WERI-Rb-1 (cell line): ENCODE measurements at regions not wholly inside any gene's neighbourhood (a gene's known extent, or its start where the extent isn't known, plus 50 kb on each side); places are given as distances from the start of the nearest gene placed in this dataset.

Experiments
- DNase-seq: peaks from one replicate; pipeline ENCODE4 v3.0.0-alpha.2; 2020
- H3K27ac ChIP-seq: fragments of 250-450 bp; sonication (Bioruptor Pico); 2 replicates; pipeline ENCODE4 v1.5.1; 2020; ENCODE audit warnings: mild to moderate bottlenecking, moderate library complexity
- H3K27me3 ChIP-seq: fragments of 250-450 bp; sonication (Bioruptor Pico); 2 replicates; pipeline ENCODE4 v1.5.1; 2021; ENCODE audit warnings: mild to moderate bottlenecking, low read depth, moderate library complexity; ENCODE audit not compliant: insufficient read depth, severe bottlenecking
- H3K36me3 ChIP-seq: fragments of 250-450 bp; sonication (Bioruptor Pico); 2 replicates; pipeline ENCODE4 v1.5.1; 2020; ENCODE audit warnings: mild to moderate bottlenecking, moderate library complexity
- H3K4me3 ChIP-seq: 2 replicates; pipeline ENCODE4 v1.5.1; 2011; ENCODE audit warnings: low read depth, mild to moderate bottlenecking, control low read depth, low read length
- H3K9me3 ChIP-seq: fragments of 250-450 bp; sonication (Bioruptor Pico); 2 replicates; pipeline ENCODE4 v1.5.1; 2021; ENCODE audit warnings: mild to moderate bottlenecking, moderate library complexity; ENCODE audit not compliant: severe bottlenecking
- TF ChIP-seq, protein P1 (sequence below): IDR thresholded peaks from 2 replicates; pipeline ENCODE4 v1.5.1; 2011; ENCODE audit warnings: low read depth, mild to moderate bottlenecking, control low read depth, inconsistent platforms, low read length

DNA sequence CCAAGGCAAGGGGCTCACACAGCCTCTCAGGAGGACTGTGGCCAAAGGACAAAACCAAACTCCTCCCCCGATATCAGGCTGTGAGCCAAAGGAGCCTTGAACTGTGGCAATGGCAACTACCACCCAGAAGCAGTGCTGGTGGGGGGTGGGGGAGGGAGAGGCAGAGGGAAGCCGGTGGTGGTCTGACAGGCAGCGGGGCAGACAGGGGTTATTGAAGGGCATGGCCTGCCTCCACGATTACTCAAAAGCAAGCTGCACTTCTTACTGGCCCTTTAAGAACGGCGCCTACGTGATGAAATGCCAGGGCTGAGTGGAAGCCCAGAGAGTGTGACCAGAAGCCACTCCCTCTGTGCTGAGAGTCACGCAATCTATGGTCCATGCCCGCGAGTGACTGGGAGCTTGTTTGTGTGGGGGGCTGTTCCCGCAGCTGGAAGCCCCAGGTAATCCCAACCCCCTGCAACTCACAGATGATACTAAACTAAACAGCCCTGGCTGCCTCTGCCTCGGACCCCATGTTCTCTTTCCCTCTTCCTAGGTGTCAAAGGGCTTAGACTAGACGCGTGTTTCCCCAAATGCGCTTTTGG, 128.2 kb upstream of the CXCR4 start:
- DNase-seq = no peak
- Histone ChIP-seq H3K27ac (no peak overlapping the region), H3K9me3 (no peaks in the 10 kb centered on the region), H3K36me3 (no peaks in the 10 kb centered on the region), H3K27me3 (no peaks in the 10 kb centered on the region), H3K4me3 (no peak overlapping the region)
- TF ChIP-seq, protein P1, sequence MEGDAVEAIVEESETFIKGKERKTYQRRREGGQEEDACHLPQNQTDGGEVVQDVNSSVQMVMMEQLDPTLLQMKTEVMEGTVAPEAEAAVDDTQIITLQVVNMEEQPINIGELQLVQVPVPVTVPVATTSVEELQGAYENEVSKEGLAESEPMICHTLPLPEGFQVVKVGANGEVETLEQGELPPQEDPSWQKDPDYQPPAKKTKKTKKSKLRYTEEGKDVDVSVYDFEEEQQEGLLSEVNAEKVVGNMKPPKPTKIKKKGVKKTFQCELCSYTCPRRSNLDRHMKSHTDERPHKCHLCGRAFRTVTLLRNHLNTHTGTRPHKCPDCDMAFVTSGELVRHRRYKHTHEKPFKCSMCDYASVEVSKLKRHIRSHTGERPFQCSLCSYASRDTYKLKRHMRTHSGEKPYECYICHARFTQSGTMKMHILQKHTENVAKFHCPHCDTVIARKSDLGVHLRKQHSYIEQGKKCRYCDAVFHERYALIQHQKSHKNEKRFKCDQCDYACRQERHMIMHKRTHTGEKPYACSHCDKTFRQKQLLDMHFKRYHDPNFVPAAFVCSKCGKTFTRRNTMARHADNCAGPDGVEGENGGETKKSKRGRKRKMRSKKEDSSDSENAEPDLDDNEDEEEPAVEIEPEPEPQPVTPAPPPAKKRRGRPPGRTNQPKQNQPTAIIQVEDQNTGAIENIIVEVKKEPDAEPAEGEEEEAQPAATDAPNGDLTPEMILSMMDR = no peak

DNA sequence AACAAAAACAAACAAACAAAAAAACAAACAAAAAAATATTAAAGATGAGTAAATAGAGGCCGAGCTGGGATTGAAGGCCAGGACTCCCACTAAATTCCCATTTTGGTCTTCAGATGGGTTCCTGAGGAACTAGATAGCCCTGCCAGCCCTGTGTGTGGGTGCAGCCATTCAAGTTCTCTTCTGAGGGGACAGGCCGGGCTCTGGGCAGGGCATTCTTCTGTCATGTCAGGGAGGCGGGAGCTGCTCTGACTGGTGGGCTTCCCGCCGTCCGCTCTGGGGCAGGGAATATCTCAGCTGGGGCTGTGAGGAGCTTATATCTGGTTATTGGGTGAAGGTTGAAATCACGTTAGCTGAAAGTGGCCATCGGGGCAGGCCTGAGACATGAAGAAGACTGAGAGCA, 127.3 kb upstream of the CXCR4 start:
- TF ChIP-seq, protein P1 = no peak
- Histone ChIP-seq H3K9me3 (no peaks in the 10 kb centered on the region), H3K36me3 (no peaks in the 10 kb centered on the region), H3K27ac (no peak overlapping the region), H3K27me3 (no peaks in the 10 kb centered on the region), H3K4me3 (no peak overlapping the region)
- no peak for DNase-seq

DNA sequence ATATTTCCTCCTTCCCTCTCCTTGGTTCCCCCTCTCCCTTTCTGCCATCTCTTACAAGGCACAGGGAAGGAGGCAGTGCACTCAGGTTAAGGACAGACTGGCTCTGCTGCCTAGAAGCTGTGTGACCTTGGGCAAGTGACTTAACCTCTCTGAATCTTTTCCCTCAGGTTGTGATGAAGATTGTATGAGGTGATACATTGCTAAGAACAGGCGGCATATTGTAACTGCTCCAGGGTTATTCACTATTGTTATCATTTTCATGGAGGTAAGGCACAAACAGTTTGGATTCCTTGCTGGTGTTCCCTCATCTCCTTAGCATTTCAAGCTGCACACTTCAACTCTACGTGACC, 126.6 kb upstream of the CXCR4 start:
- TF ChIP-seq, protein P1 = no peak
- Histone ChIP-seq H3K27ac (no peak overlapping the region), H3K9me3 (no peaks in the 10 kb centered on the region), H3K27me3 (no peaks in the 10 kb centered on the region), H3K36me3 (no peaks in the 10 kb centered on the region), H3K4me3 (no peak overlapping the region)
- no peak for DNase-seq

DNA sequence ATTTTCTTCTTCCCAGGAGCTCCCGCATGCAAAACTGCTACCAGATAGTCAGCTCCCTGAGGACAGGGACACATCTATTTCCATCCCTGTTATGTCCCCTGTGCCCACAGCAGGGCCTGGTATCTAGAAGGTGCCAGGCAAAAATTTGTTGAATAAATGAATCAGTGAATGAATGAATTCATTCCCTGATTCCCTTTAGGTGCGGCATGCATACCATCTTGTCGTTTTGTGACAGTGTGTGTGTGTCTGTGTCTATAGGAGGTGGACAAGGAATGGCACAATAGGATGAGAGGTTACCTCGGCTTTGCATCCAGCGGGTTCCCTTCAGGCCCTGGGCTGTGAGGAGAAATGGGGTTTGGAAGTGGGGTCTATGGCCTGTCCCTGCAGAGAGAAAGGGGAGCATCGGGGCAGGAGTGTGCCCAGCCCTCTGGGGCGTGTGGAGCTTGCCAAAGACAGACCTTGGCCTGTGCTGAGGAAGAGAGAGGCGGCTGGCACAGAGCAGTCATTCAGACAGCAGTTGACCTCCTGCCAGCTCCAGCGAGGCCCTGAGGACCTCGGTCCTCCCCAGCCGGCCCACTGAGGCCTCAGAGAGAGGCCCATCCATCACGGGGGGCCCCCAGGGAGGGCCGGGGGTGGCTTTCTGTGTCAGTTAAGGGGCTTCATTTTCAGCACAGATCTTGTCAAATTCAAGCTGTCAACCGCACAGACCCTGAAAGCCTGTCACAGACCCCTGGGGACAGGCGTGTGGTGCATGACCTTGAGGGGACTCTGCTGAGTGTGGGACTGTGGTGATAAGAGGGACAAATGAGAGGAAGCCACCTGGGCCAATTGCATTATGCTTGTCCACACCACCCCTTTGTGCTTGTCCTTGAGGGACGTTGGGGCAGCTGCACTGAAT, 125.9 kb upstream of the CXCR4 start:
- Histone ChIP-seq H3K4me3 (no peak overlapping the region), H3K27me3 (no peaks in the 10 kb centered on the region), H3K9me3 (no peaks in the 10 kb centered on the region), H3K36me3 (no peaks in the 10 kb centered on the region), H3K27ac (no peak overlapping the region)
- TF ChIP-seq, protein P1 = no peak
- no peak for DNase-seq

DNA sequence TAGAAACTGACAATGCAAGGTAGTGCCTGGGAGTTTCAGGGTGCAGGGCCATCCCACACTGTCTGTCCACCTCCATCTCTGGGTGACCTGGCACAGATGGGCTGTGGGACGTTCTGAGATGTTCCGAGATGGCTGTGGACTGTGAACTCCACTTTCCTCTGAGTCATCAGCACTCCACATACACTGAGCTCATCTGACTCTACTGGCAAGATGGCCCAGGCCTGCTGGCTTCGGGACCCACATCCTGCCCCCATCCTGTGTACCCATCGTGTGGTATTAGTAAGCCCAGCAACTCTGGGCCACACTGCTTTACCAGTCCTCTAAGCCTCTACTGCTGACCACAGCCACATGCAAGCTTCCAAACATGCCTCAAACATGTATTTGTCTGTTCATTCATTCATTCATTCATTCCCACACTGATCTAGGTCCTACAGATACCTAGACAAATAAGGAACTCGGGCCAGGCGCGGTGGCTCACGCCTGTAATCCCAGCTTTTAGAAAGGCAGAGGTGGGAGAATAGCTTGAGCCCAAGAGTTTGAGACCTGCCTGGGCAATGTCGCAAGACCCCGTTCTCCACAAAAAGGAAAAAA, 124.8 kb upstream of the CXCR4 start:
- H3K4me3 ChIP-seq = no peak overlapping the region
- no peak for DNase-seq
- no peaks in the 10 kb centered on the region for H3K36me3 ChIP-seq
- TF ChIP-seq, protein P1 = no peak
- no peaks in the 10 kb centered on the region for H3K27me3 ChIP-seq
- H3K27ac ChIP-seq = no peak overlapping the region
- H3K9me3 ChIP-seq = no peaks in the 10 kb centered on the region
